H1 (cell line): ENCODE measurements at regions not wholly inside any gene's neighbourhood (a gene's known extent, or its start where the extent isn't known, plus 50 kb on each side); places are given as distances from the start of the nearest gene placed in this dataset.

Experiments
- CTCF ChIA-PET: fragments of 300-600 bp; sonication (Branson Sonifier 250); formaldehyde crosslinking; loops from one replicate; lab custom pipeline; 2021; ENCODE audit not compliant: partially characterized antibody; lab: Charles Lee
- POLR2A ChIA-PET: fragments of 300-600 bp; sonication (Branson Sonifier 250); formaldehyde crosslinking; loops from one replicate; lab custom pipeline; 2021; ENCODE audit warnings: inconsistent platforms; ENCODE audit not compliant: partially characterized antibody; lab: Charles Lee
- DNase-seq, 2 experiments: peaks; one replicate each; pipeline versions ENCODE4 v3.0.0 to v3.0.0-alpha.2; 2010 to 2022; ENCODE audit warnings: low spot score in 2 of 2, low read depth in 1 of 2, mixed read lengths in 1 of 2
- FAIRE-seq: peaks from 2 replicates; lab custom pipeline; 2011; peaks lifted over from hg19 to GRCh38; lab: Jason Lieb, UNC
- H2AFZ ChIP-seq: 2 replicates; pipeline ENCODE4 v1.8.1; 2012; ENCODE audit warnings: low read length, inconsistent platforms
- H2AK5ac ChIP-seq: 2 replicates; pipeline ENCODE4 v1.6.1; 2013; ENCODE audit warnings: low read depth, low read length
- H2BK120ac ChIP-seq: replicated peaks from 2 replicates; pipeline ENCODE3; 2013; ENCODE audit warnings: low read depth, low read length, inconsistent platforms
- H2BK12ac ChIP-seq: 2 replicates; pipeline ENCODE4 v1.6.1; 2013; ENCODE audit warnings: low read depth, low read length
- H2BK15ac ChIP-seq: 2 replicates; pipeline ENCODE4 v1.6.1; 2013; ENCODE audit warnings: low read length
- H2BK20ac ChIP-seq: 2 replicates; pipeline ENCODE4 v1.6.1; 2013; ENCODE audit warnings: low read length
- H2BK5ac ChIP-seq: 2 replicates; pipeline ENCODE4 v1.6.1; 2013; ENCODE audit warnings: low read depth, low read length
- H3K14ac ChIP-seq: 2 replicates; pipeline ENCODE4 v1.6.1; 2013; ENCODE audit warnings: inconsistent platforms; ENCODE audit not compliant: insufficient read length
- H3K18ac ChIP-seq: 2 replicates; pipeline ENCODE4 v1.6.1; 2013; ENCODE audit warnings: low read length; ENCODE audit errors: extremely low read depth
- H3K23ac ChIP-seq: 2 replicates; pipeline ENCODE4 v1.6.1; 2013; ENCODE audit warnings: inconsistent platforms; ENCODE audit not compliant: insufficient read length
- H3K23me2 ChIP-seq: 2 replicates; pipeline ENCODE4 v1.6.1; 2013; ENCODE audit warnings: low read depth, low read length
- H3K27ac ChIP-seq: 2 replicates; pipeline ENCODE4 v1.6.1; 2011; ENCODE audit warnings: low read depth, low read length, inconsistent platforms
- H3K27me3 ChIP-seq, 4 experiments: replicated peaks in 1 of 4; 1 replicate in 1 of 4; 2 replicates in 3 of 4; pipeline versions ENCODE4 v1.6.1 to v1.8.1; 2011 to 2013; ENCODE audit warnings: low read length in 3 of 4, mild to moderate bottlenecking in 3 of 4, inconsistent platforms in 2 of 4, mixed read lengths in 2 of 4, moderate library complexity in 1 of 4; ENCODE audit not compliant: control insufficient read depth in 3 of 4, insufficient read depth in 3 of 4; ENCODE audit errors: extremely low read depth in 1 of 4
- H3K36me3 ChIP-seq, 4 experiments: 2 replicates each; pipeline versions ENCODE4 v1.6.1 to v1.8.1; 2011 to 2013; ENCODE audit warnings: mild to moderate bottlenecking in 4 of 4, low read length in 3 of 4, moderate library complexity in 2 of 4, control low read depth in 1 of 4, inconsistent platforms in 1 of 4; ENCODE audit not compliant: insufficient read depth in 4 of 4, control insufficient read depth in 2 of 4
- H3K4ac ChIP-seq: replicated peaks from 2 replicates; pipeline ENCODE3; 2013; ENCODE audit warnings: low read length, low read depth, mixed read lengths, inconsistent platforms; ENCODE audit not compliant: insufficient read length
- H3K4me1 ChIP-seq, 4 experiments: replicated peaks in 1 of 4; 1 replicate in 1 of 4; 2 replicates in 3 of 4; pipeline versions ENCODE4 v1.6.1 to v1.8.1; 2011 to 2013; ENCODE audit warnings: low read length in 3 of 4, inconsistent platforms in 2 of 4, mixed read lengths in 1 of 4; ENCODE audit not compliant: insufficient read depth in 4 of 4, control insufficient read depth in 3 of 4
- H3K4me2 ChIP-seq, 2 experiments: 2 replicates each; pipeline versions ENCODE4 v1.6.1 to v1.8.1; 2011 to 2013; ENCODE audit warnings: low read depth in 2 of 2, low read length in 2 of 2, control low read depth in 1 of 2, inconsistent platforms in 1 of 2, mild to moderate bottlenecking in 1 of 2; ENCODE audit not compliant: insufficient read depth in 1 of 2
- H3K4me3 ChIP-seq, 4 experiments: fragments of 200-600, 300-600 bp in 1 of 4; sonication (generic), shearing (Covaris generic), sonication (Bioruptor Twin) in 1 of 4; 2 replicates each; pipeline versions ENCODE4 v1.5.1 to v1.8.1; 2011 to 2016; ENCODE audit warnings: low read length in 4 of 4, low read depth in 3 of 4, control low read depth in 2 of 4, inconsistent platforms in 2 of 4, mild to moderate bottlenecking in 2 of 4, mixed read lengths in 1 of 4, moderate library complexity in 1 of 4; ENCODE audit not compliant: insufficient read depth in 2 of 4; ENCODE audit errors: extremely low read depth in 1 of 4
- H3K56ac ChIP-seq: replicated peaks from 2 replicates; pipeline ENCODE3; 2013; ENCODE audit warnings: low read depth, mild to moderate bottlenecking, mixed read lengths, low read length, inconsistent platforms; ENCODE audit not compliant: insufficient read length
- H3K79me1 ChIP-seq: 2 replicates; pipeline ENCODE4 v1.6.1; 2013; ENCODE audit warnings: low read depth, low read length, control low read depth
- H3K79me2 ChIP-seq, 2 experiments: 2 replicates each; pipeline versions ENCODE4 v1.6.1 to v1.8.1; 2012 to 2013; ENCODE audit warnings: low read length in 2 of 2, mild to moderate bottlenecking in 2 of 2, inconsistent platforms in 1 of 2; ENCODE audit not compliant: insufficient read depth in 2 of 2, control insufficient read depth in 1 of 2
- H3K9ac ChIP-seq, 4 experiments: replicated peaks in 1 of 4; 1 replicate in 1 of 4; 2 replicates in 3 of 4; pipeline versions ENCODE4 v1.6.1 to v1.8.1; 2011 to 2013; ENCODE audit warnings: low read depth in 3 of 4, low read length in 3 of 4, control low read depth in 2 of 4, mild to moderate bottlenecking in 2 of 4, moderate library complexity in 2 of 4, inconsistent platforms in 1 of 4; ENCODE audit errors: extremely low read depth in 1 of 4
- H3K9me3 ChIP-seq, 2 experiments: 2 replicates each; pipeline versions ENCODE4 v1.6.1 to v1.8.1; 2012 to 2013; ENCODE audit warnings: mild to moderate bottlenecking in 2 of 2, moderate library complexity in 2 of 2, control low read depth in 1 of 2, inconsistent platforms in 1 of 2, low read depth in 1 of 2, low read length in 1 of 2, mixed read lengths in 1 of 2; ENCODE audit not compliant: insufficient read depth in 2 of 2
- H4K20me1 ChIP-seq, 2 experiments: replicated peaks in 1 of 2; 2 replicates each; pipeline versions ENCODE3 to v1.8.1; 2011 to 2013; ENCODE audit warnings: inconsistent platforms in 2 of 2, low read length in 2 of 2, mild to moderate bottlenecking in 1 of 2; ENCODE audit not compliant: insufficient read depth in 2 of 2, control insufficient read depth in 1 of 2
- H4K5ac ChIP-seq: 2 replicates; pipeline ENCODE4 v1.6.1; 2013; ENCODE audit warnings: low read length, low read depth, mixed read lengths, inconsistent platforms; ENCODE audit not compliant: insufficient read length
- H4K8ac ChIP-seq: 2 replicates; pipeline ENCODE4 v1.8.0; 2013; ENCODE audit warnings: mild to moderate bottlenecking, moderate library complexity, low read length, inconsistent platforms; ENCODE audit not compliant: insufficient read depth; ENCODE audit errors: extremely low read depth
- H4K91ac ChIP-seq: replicated peaks from 2 replicates; pipeline ENCODE3; 2013; ENCODE audit warnings: low read length, mixed read lengths, inconsistent platforms; ENCODE audit not compliant: insufficient read length
- BRCA1 ChIP-seq: IDR thresholded peaks from 2 replicates; pipeline ENCODE4 v1.6.1; 2012; ENCODE audit warnings: low read depth, low read length, improper control_type of control experiment
- CBX8 ChIP-seq: fragments of 300-800, 300-1000 bp; sonication (generic); IDR thresholded peaks from 2 replicates; pipeline ENCODE4 v1.7.1; 2016; ENCODE audit warnings: low read depth, low read length, borderline replicate concordance
- CREB1 ChIP-seq: IDR thresholded peaks from 2 replicates; pipeline ENCODE4 v1.6.1; 2012; ENCODE audit warnings: inconsistent platforms
- CTBP2 ChIP-seq: IDR thresholded peaks from 2 replicates; pipeline ENCODE4 v1.7.0; 2011; ENCODE audit warnings: borderline replicate concordance, mild to moderate bottlenecking, moderate library complexity, mixed read lengths, low read length; ENCODE audit not compliant: insufficient read depth, insufficient read length
- E2F6 ChIP-seq: IDR thresholded peaks from 2 replicates; pipeline ENCODE4 v1.6.1; 2012; ENCODE audit warnings: inconsistent platforms
- POLR2AphosphoS5 ChIP-seq: IDR thresholded peaks from 2 replicates; pipeline ENCODE4 v1.6.1; 2011; ENCODE audit warnings: low read depth, low read length
- RFX5 ChIP-seq: IDR thresholded peaks from 2 replicates; pipeline ENCODE4 v1.6.1; 2011; ENCODE audit warnings: low read depth, low read length, improper control_type of control experiment, borderline replicate concordance
- RXRA ChIP-seq: IDR thresholded peaks from 2 replicates; pipeline ENCODE4 v1.6.1; 2011; ENCODE audit warnings: low read depth, mild to moderate bottlenecking, low read length, moderate library complexity; ENCODE audit not compliant: insufficient read depth
- SRF ChIP-seq: IDR thresholded peaks from 2 replicates; pipeline ENCODE4 v1.6.1; 2011; ENCODE audit warnings: mild to moderate bottlenecking, low read depth, low read length, moderate library complexity
- TBP ChIP-seq: IDR thresholded peaks from 2 replicates; pipeline ENCODE4 v1.6.1; 2011; ENCODE audit warnings: low read depth, low read length, improper control_type of control experiment
- TCF12 ChIP-seq: IDR thresholded peaks from 2 replicates; pipeline ENCODE4 v1.6.1; 2011; ENCODE audit warnings: low read depth, mild to moderate bottlenecking, low read length
- USF2 ChIP-seq: IDR thresholded peaks from 2 replicates; pipeline ENCODE4 v1.6.1; 2011; ENCODE audit warnings: low read length, improper control_type of control experiment
- WGBS, 2 experiments: shearing (Covaris generic) in 1 of 2; methylation state at CpG; one replicate each; pipeline versions ENCODE4 v1.1.6 to v1.1.7; 2013 to 2015; ENCODE audit warnings: low lambda C conversion rate in 2 of 2, mixed read lengths in 2 of 2, inconsistent platforms in 1 of 2, low coverage in 1 of 2, missing lambda C conversion rate in 1 of 2; ENCODE audit not compliant: insufficient replicate concordance in 2 of 2, insufficient coverage in 1 of 2, insufficient read length in 1 of 2; ENCODE audit errors: extremely low coverage in 1 of 2, missing lambda C conversion rate in 1 of 2; 5-methylcytosine and 5-hydroxymethylcytosine counted together

GRCh38 chr5:68746643-68747420, 347.0 kb upstream of the SLC30A5 start:
- no peak overlapping the region for H3K4me3 ChIP-seq
- no peak overlapping the region for H3K9ac ChIP-seq
- 0 out of 2 replicates have a peak overlapping the region, but pooled peaks have one; percentile 10 for H2BK12ac ChIP-seq
- peaks cover 0 to 5% (median 2%) of the 10 kb centered on the region in 4 experiments; a peak in 2 of 7 replicates for H3K4me1 ChIP-seq
- H2BK120ac ChIP-seq = no peak overlapping the region
- no peak overlapping the region for H4K91ac ChIP-seq
- no peak for FAIRE-seq
- H2AFZ ChIP-seq = no peak overlapping the region
- WGBS, 2 experiments = 94% methylated on average over 14 of the region's 14 CpGs; no CpG with 5 or more reads in 1 of the 2 experiments
- POLR2A ChIA-PET = no interaction called here
- H3K4me2 ChIP-seq = no peak overlapping the region
- H4K8ac ChIP-seq = no peak overlapping the region
- no peaks in the 10 kb centered on the region for H3K36me3 ChIP-seq
- H3K23ac ChIP-seq = no peak overlapping the region
- H2AK5ac ChIP-seq = no peak overlapping the region
- no peak overlapping the region for H2BK15ac ChIP-seq
- no peak overlapping the region for H4K5ac ChIP-seq
- H3K27ac ChIP-seq = no peak overlapping the region
- H3K9me3 ChIP-seq = no peaks in the 10 kb centered on the region
- H3K79me1 ChIP-seq = no peaks in the 10 kb centered on the region
- no peak overlapping the region for H3K14ac ChIP-seq
- no peak overlapping the region for H3K18ac ChIP-seq
- H2BK20ac ChIP-seq = no peak overlapping the region; the same call in 1 of the 2 replicates
- no peaks in the 10 kb centered on the region for H3K27me3 ChIP-seq
- DNase-seq = no peak
- no peak overlapping the region for H3K4ac ChIP-seq
- H3K56ac ChIP-seq = no peak overlapping the region
- H3K23me2 ChIP-seq = no peaks in the 10 kb centered on the region
- CTCF ChIA-PET = interaction anchor here (0.8 to 1.8 kb wide), 2 partner anchors 14 to 262 kb away, joined by 3 to 4 read pairs; no protein-coding TSS in a partner anchor
- H2BK5ac ChIP-seq = no peak overlapping the region; the same call in 1 of the 2 replicates
- H3K79me2 ChIP-seq = no peaks in the 10 kb centered on the region
- H4K20me1 ChIP-seq = no peaks in the 10 kb centered on the region
- TF ChIP-seq TCF12 (no peak), CREB1 (no peak), E2F6 (no peak), CBX8 (no peak), RXRA (no peak), USF2 (no peak), BRCA1 (no peak), CTBP2 (no peak), SRF (no peak), POLR2AphosphoS5 (no peak), RFX5 (no peak), TBP (no peak)
